HL-60 (cell line): ENCODE measurements at regions not wholly inside any gene's neighbourhood (a gene's known extent, or its start where the extent isn't known, plus 50 kb on each side); places are given as distances from the start of the nearest gene placed in this dataset.

Source experiments
- CTCF ChIP-seq: IDR thresholded peaks from one replicate; pipeline ENCODE4 v1.5.1; 2011; ENCODE audit warnings: low read length, control low read depth, inconsistent platforms; ENCODE audit not compliant: insufficient read depth
- GABPA ChIP-seq: IDR thresholded peaks from 2 replicates; pipeline ENCODE4 v1.6.1; 2012; ENCODE audit warnings: low read depth

- no peak for TF ChIP-seq CTCF
- no peak for TF ChIP-seq GABPA
Measured at GRCh38 chr4:31078661-31079060, 358.5 kb downstream of the PCDH7 start.
